ENCODE measurements at regions not wholly inside any gene's neighbourhood (a gene's known extent, or its start where the extent isn't known, plus 50 kb on each side); places are given as distances from the start of the nearest gene placed in this dataset.

- TF ChIP-seq CHD4 (IDR thresholded peaks at IDR 0.05; ENCODE audit: insufficient read depth, insufficient replicate concordance, low read depth, low read length, poor library complexity, severe bottlenecking) (no peak), CTCF (IDR thresholded peaks at IDR 0.05 in 2 of 3, conservative IDR thresholded peaks at IDR 0.05 in 1 of 3; ENCODE audit: insufficient read depth in 2 of 3, low read depth in 1 of 3, low read length in 3 of 3) (no peak), NFYB (IDR thresholded peaks at IDR 0.05; ENCODE audit: extremely low read depth, insufficient read length) (no peak), RAD21 (CRISPR knock-in tag; conservative IDR thresholded peaks at IDR 0.05 in 1 of 2, IDR thresholded peaks at IDR 0.05 in 1 of 2) (no peak), ELK1 (CRISPR knock-in tag; IDR thresholded peaks at IDR 0.05) (no peak), NCOA1 (IDR thresholded peaks at IDR 0.05; ENCODE audit: low read depth) (no peak), ZNF830 (CRISPR knock-in tag; IDR thresholded peaks at IDR 0.05) (no peak), ZNF76 (CRISPR knock-in tag; IDR thresholded peaks at IDR 0.05; ENCODE audit: borderline replicate concordance) (no peak), SRSF1 (IDR thresholded peaks at IDR 0.05; ENCODE audit: low read depth, low read length) (no peak), EZH2 (IDR thresholded peaks at IDR 0.05; ENCODE audit: borderline replicate concordance, low read depth, low read length) (no peak), MAFK (IDR thresholded peaks at IDR 0.05; ENCODE audit: low read length) (no peak), STAT6 (CRISPR knock-in tag; IDR thresholded peaks at IDR 0.05) (no peak), POLR2A (conservative IDR thresholded peaks at IDR 0.05) (no peak)
Measured at GRCh38 chr6:6790891-6791290, 202.4 kb downstream of the LY86 start.

All from K562 (cell line).